CD14-positive monocyte (primary cell): ENCODE measurements at regions not wholly inside any gene's neighbourhood (a gene's known extent, or its start where the extent isn't known, plus 50 kb on each side); places are given as distances from the start of the nearest gene placed in this dataset.

ENCODE experiments used
- DNase-seq, 3 donors: peaks; one replicate each; pipeline ENCODE4 v3.0.0-alpha.2; 2011 to 2022
- H2AFZ ChIP-seq: 2 replicates; pipeline ENCODE4 v1.6.0; 2012; ENCODE audit warnings: mild to moderate bottlenecking, low read depth, low read length, inconsistent platforms; ENCODE audit not compliant: insufficient read depth, poor library complexity, severe bottlenecking
- H3K27ac ChIP-seq, 2 donors: 1 replicate in 1 of 2; 2 replicates in 1 of 2; pipeline ENCODE4 v1.5.1; 2012 to 2013; ENCODE audit warnings: low read length in 2 of 2, control low read depth in 1 of 2, inconsistent platforms in 1 of 2, low read depth in 1 of 2, mild to moderate bottlenecking in 1 of 2
- H3K27me3 ChIP-seq, 2 donors: one replicate each; pipeline versions ENCODE4 v1.6.0 to v1.6.1; 2011 to 2013; ENCODE audit warnings: low read length in 2 of 2; ENCODE audit not compliant: control insufficient read depth in 2 of 2, insufficient read depth in 2 of 2
- H3K36me3 ChIP-seq, 2 donors: replicated peaks in 1 of 2; 1 replicate in 1 of 2; 2 replicates in 1 of 2; pipeline versions ENCODE4 v1.5.1 to v1.6.1; 2012 to 2013; ENCODE audit warnings: low read length in 2 of 2, control low read depth in 1 of 2, inconsistent platforms in 1 of 2, mild to moderate bottlenecking in 1 of 2; ENCODE audit not compliant: insufficient read depth in 2 of 2, control insufficient read depth in 1 of 2
- H3K4me1 ChIP-seq, 2 donors: 1 replicate in 1 of 2; 2 replicates in 1 of 2; pipeline versions ENCODE4 v1.5.1 to v1.6.1; 2012 to 2013; ENCODE audit warnings: low read length in 2 of 2, control low read depth in 1 of 2, inconsistent platforms in 1 of 2, mild to moderate bottlenecking in 1 of 2, moderate library complexity in 1 of 2; ENCODE audit not compliant: insufficient read depth in 2 of 2, control insufficient read depth in 1 of 2
- H3K4me2 ChIP-seq: replicated peaks from 2 replicates; pipeline ENCODE3; 2012; ENCODE audit warnings: low read length, moderate library complexity, mild to moderate bottlenecking; ENCODE audit not compliant: poor library complexity, severe bottlenecking; ENCODE audit errors: extremely low read depth
- H3K4me3 ChIP-seq, 3 experiments: fragments of 200-600 bp in 1 of 3; sonication (generic) in 1 of 3; replicated peaks in 1 of 3; 1 replicate in 2 of 3; 2 replicates in 1 of 3; pipeline ENCODE4 v1.5.1; 2011 to 2013; ENCODE audit warnings: low read length in 3 of 3, mild to moderate bottlenecking in 3 of 3, control low read depth in 2 of 3, low read depth in 2 of 3, inconsistent platforms in 1 of 3, moderate library complexity in 1 of 3
- H3K79me2 ChIP-seq: 2 replicates; pipeline ENCODE4 v1.6.0; 2012; ENCODE audit warnings: mild to moderate bottlenecking, control low read depth, inconsistent platforms, low read length, moderate library complexity; ENCODE audit not compliant: insufficient read depth
- H3K9ac ChIP-seq: 2 replicates; pipeline ENCODE4 v1.6.0; 2017; ENCODE audit warnings: low read length, mild to moderate bottlenecking; ENCODE audit not compliant: insufficient read depth, poor library complexity, severe bottlenecking
- H3K9me3 ChIP-seq, 2 donors: replicated peaks in 1 of 2; 1 replicate in 1 of 2; 2 replicates in 1 of 2; pipeline versions ENCODE4 v1.5.1 to v1.6.1; 2012 to 2013; ENCODE audit warnings: low read length in 2 of 2, control low read depth in 1 of 2; ENCODE audit not compliant: control insufficient read depth in 1 of 2, insufficient read depth in 1 of 2
- H4K20me1 ChIP-seq: 2 replicates; pipeline ENCODE4 v1.6.0; 2012; ENCODE audit warnings: mild to moderate bottlenecking, low read length, control low read depth, moderate library complexity; ENCODE audit not compliant: insufficient read depth
- H3K27ac Mint-ChIP-seq, 7 donors: one replicate each; pipeline ENCODE4 v1.8.0; 2020; ENCODE audit warnings: mild to moderate bottlenecking in 7 of 7, mixed read lengths in 7 of 7, moderate library complexity in 6 of 7, inconsistent platforms in 2 of 7
- H3K27me3 Mint-ChIP-seq, 3 donors: one replicate each; pipeline ENCODE4 v1.8.0; 2021 to 2022; ENCODE audit warnings: low read depth in 3 of 3, mild to moderate bottlenecking in 3 of 3, mixed read lengths in 3 of 3, moderate library complexity in 3 of 3, inconsistent platforms in 1 of 3
- H3K36me3 Mint-ChIP-seq, 2 donors: one replicate each; pipeline ENCODE4 v1.8.0; 2020; ENCODE audit warnings: mixed read lengths in 2 of 2, inconsistent platforms in 1 of 2, mild to moderate bottlenecking in 1 of 2
- H3K4me1 Mint-ChIP-seq: one replicate; pipeline ENCODE4 v1.8.0; 2020; ENCODE audit warnings: mild to moderate bottlenecking, mixed read lengths
- H3K4me3 Mint-ChIP-seq, 2 donors: one replicate each; pipeline ENCODE4 v1.8.0; 2020; ENCODE audit warnings: mild to moderate bottlenecking in 2 of 2, mixed read lengths in 2 of 2, moderate library complexity in 1 of 2
- H3K9me3 Mint-ChIP-seq, 7 donors: one replicate each; pipeline ENCODE4 v1.8.0; 2020 to 2022; ENCODE audit warnings: mixed read lengths in 7 of 7, mild to moderate bottlenecking in 6 of 7, moderate library complexity in 6 of 7, inconsistent platforms in 2 of 7
- CTCF ChIP-seq: fragments of 200-600 bp; IDR thresholded peaks from one replicate; pipeline ENCODE4 v1.8.0; 2022; ENCODE audit warnings: antibody characterized with exemption, mild to moderate bottlenecking
- WGBS: methylation state at CpG from one replicate; pipeline ENCODE4 v1.1.5; 2013; ENCODE audit warnings: missing lambda C conversion rate; ENCODE audit not compliant: insufficient coverage; 5-methylcytosine and 5-hydroxymethylcytosine counted together
- intact Hi-C, 2 donors: fragments of 100-400 bp; cut with micrococcal nuclease; formaldehyde crosslinking; loops; one replicate each; pipeline versions ENCODE4 v1.15.0 to v1.15.1; 2023

GRCh38 chr10:88179831-88180230 is 316.4 kb downstream of the PTEN start:
- no peak overlapping the region for H2AFZ ChIP-seq
- Mint-ChIP-seq H3K36me3 (no peaks in the 10 kb centered on the region), H3K4me3 (no peak overlapping the region), H3K27ac (no peak overlapping the region), H3K27me3 (peaks cover 0 to 2% (median 0%) of the 10 kb centered on the region in 3 donors), H3K9me3 (peaks cover 2 to 19% (median 11%) of the 10 kb centered on the region in 7 donors), H3K4me1 (no peaks in the 10 kb centered on the region)
- no CpG with 5 or more reads among the region's 3 CpGs for WGBS
- H3K9me3 ChIP-seq = peaks cover 0 to 7% of the 10 kb centered on the region in 2 donors
- H3K9ac ChIP-seq = no peak overlapping the region
- H3K4me3 ChIP-seq = no peak overlapping the region
- no peaks in the 10 kb centered on the region for H3K4me1 ChIP-seq
- no peaks in the 10 kb centered on the region for H3K36me3 ChIP-seq
- intact Hi-C loops = no loop called here
- H3K79me2 ChIP-seq = no peaks in the 10 kb centered on the region
- no peak for DNase-seq
- H3K4me2 ChIP-seq = no peak overlapping the region
- H3K27me3 ChIP-seq = no peaks in the 10 kb centered on the region
- no peak for TF ChIP-seq CTCF
- no peaks in the 10 kb centered on the region for H4K20me1 ChIP-seq
- no peak overlapping the region for H3K27ac ChIP-seq

GRCh38 chr10:88181902-88182600 is 318.6 kb downstream of the PTEN start:
- Histone ChIP-seq H4K20me1 (no peaks in the 10 kb centered on the region), H3K9ac (no peak overlapping the region), H3K4me2 (no peak overlapping the region), H3K27me3 (no peaks in the 10 kb centered on the region), H3K27ac (no peak overlapping the region), H3K36me3 (no peaks in the 10 kb centered on the region), H3K79me2 (no peaks in the 10 kb centered on the region), H3K9me3 (peaks cover 0 to 7% of the 10 kb centered on the region in 2 donors), H3K4me1 (no peaks in the 10 kb centered on the region), H3K4me3 (no peak overlapping the region), H2AFZ (no peak overlapping the region)
- no CpG with 5 or more reads among the region's 3 CpGs for WGBS
- DNase-seq = no peak
- Mint-ChIP-seq H3K27me3 (peaks cover 0 to 2% (median 0%) of the 10 kb centered on the region in 3 donors), H3K4me3 (no peak overlapping the region), H3K36me3 (no peaks in the 10 kb centered on the region), H3K9me3 (peaks cover 0 to 10% (median 4%) of the 10 kb centered on the region in 7 donors), H3K27ac (no peak overlapping the region), H3K4me1 (no peaks in the 10 kb centered on the region)
- TF ChIP-seq CTCF = no peak
- intact Hi-C loops = no loop called here
